IPS-20b (cell line): ENCODE measurements at regions not wholly inside any gene's neighbourhood (a gene's known extent, or its start where the extent isn't known, plus 50 kb on each side); places are given as distances from the start of the nearest gene placed in this dataset.

Experiments used
- H3K27ac ChIP-seq: one replicate; pipeline ENCODE4 v1.5.1; 2013; ENCODE audit warnings: low read length
- H3K27me3 ChIP-seq: 2 replicates; pipeline ENCODE4 v1.6.1; 2013; ENCODE audit warnings: mild to moderate bottlenecking, low read length, inconsistent platforms; ENCODE audit not compliant: insufficient read depth
- H3K36me3 ChIP-seq: 2 replicates; pipeline ENCODE4 v1.6.1; 2013; ENCODE audit warnings: low read depth, mild to moderate bottlenecking, inconsistent platforms, low read length, moderate library complexity; ENCODE audit not compliant: insufficient read depth
- H3K4me1 ChIP-seq: 2 replicates; pipeline ENCODE4 v1.6.1; 2013; ENCODE audit warnings: mild to moderate bottlenecking, control low read depth, inconsistent platforms, low read length, moderate library complexity; ENCODE audit not compliant: insufficient read depth
- H3K4me3 ChIP-seq: 2 replicates; pipeline ENCODE4 v1.5.1; 2013; ENCODE audit warnings: mild to moderate bottlenecking, low read length, inconsistent platforms
- H3K9ac ChIP-seq: 2 replicates; pipeline ENCODE4 v1.6.1; 2013; ENCODE audit warnings: low read depth, mild to moderate bottlenecking, inconsistent platforms, low read length, moderate library complexity
- H3K9me3 ChIP-seq: 2 replicates; pipeline ENCODE4 v1.6.1; 2013; ENCODE audit warnings: mild to moderate bottlenecking, low read depth, low read length, inconsistent platforms; ENCODE audit not compliant: insufficient read depth

- Histone ChIP-seq H3K9ac (no peak overlapping the region), H3K9me3 (no peaks in the 10 kb centered on the region), H3K4me1 (no peaks in the 10 kb centered on the region), H3K27me3 (no peaks in the 10 kb centered on the region), H3K27ac (no peak overlapping the region), H3K4me3 (no peak overlapping the region), H3K36me3 (no peaks in the 10 kb centered on the region)
Measured at GRCh38 chr2:11099122-11100065, 55.9 kb upstream of the SLC66A3 start.

- H3K36me3 ChIP-seq: no peaks in the 10 kb centered on the region
- no peak overlapping the region for H3K4me3 ChIP-seq
- no peaks in the 10 kb centered on the region for H3K4me1 ChIP-seq
- no peaks in the 10 kb centered on the region for H3K27me3 ChIP-seq
- no peaks in the 10 kb centered on the region for H3K9me3 ChIP-seq
- no peak overlapping the region for H3K9ac ChIP-seq
- no peak overlapping the region for H3K27ac ChIP-seq
Measured at GRCh38 chr2:11100130-11100529, 55.1 kb upstream of the SLC66A3 start.

GRCh38 chr2:11100976-11101375 lies 54.3 kb upstream of the SLC66A3 start:
- H3K9me3 ChIP-seq: no peaks in the 10 kb centered on the region
- H3K27ac ChIP-seq: no peak overlapping the region
- no peak overlapping the region for H3K4me3 ChIP-seq
- H3K36me3 ChIP-seq: no peaks in the 10 kb centered on the region
- no peak overlapping the region for H3K9ac ChIP-seq
- no peaks in the 10 kb centered on the region for H3K4me1 ChIP-seq
- H3K27me3 ChIP-seq: no peaks in the 10 kb centered on the region

- Histone ChIP-seq H3K36me3 (no peaks in the 10 kb centered on the region), H3K9ac (no peak overlapping the region), H3K27ac (no peak overlapping the region), H3K4me1 (no peaks in the 10 kb centered on the region), H3K27me3 (no peaks in the 10 kb centered on the region), H3K9me3 (no peaks in the 10 kb centered on the region), H3K4me3 (no peak overlapping the region)
Measured at GRCh38 chr2:11101430-11101829, 53.8 kb upstream of the SLC66A3 start.

- no peak overlapping the region for H3K4me3 ChIP-seq
- no peak overlapping the region for H3K9ac ChIP-seq
- H3K9me3 ChIP-seq: no peaks in the 10 kb centered on the region
- H3K27me3 ChIP-seq: no peaks in the 10 kb centered on the region
- H3K4me1 ChIP-seq: no peaks in the 10 kb centered on the region
- H3K36me3 ChIP-seq: no peaks in the 10 kb centered on the region
- no peak overlapping the region for H3K27ac ChIP-seq
Measured at GRCh38 chr2:11102466-11102865, 52.8 kb upstream of the SLC66A3 start.

- Histone ChIP-seq H3K27ac (no peak overlapping the region), H3K9ac (no peak overlapping the region), H3K4me3 (no peak overlapping the region), H3K9me3 (no peaks in the 10 kb centered on the region), H3K27me3 (no peaks in the 10 kb centered on the region), H3K36me3 (no peaks in the 10 kb centered on the region), H3K4me1 (no peaks in the 10 kb centered on the region)
Measured at GRCh38 chr2:11102956-11103860, 52.1 kb upstream of the SLC66A3 start.

- Histone ChIP-seq H3K4me3 (no peak overlapping the region), H3K9me3 (no peaks in the 10 kb centered on the region), H3K27ac (no peak overlapping the region), H3K27me3 (no peaks in the 10 kb centered on the region), H3K4me1 (no peaks in the 10 kb centered on the region), H3K36me3 (no peaks in the 10 kb centered on the region), H3K9ac (no peak overlapping the region)
Measured at GRCh38 chr2:11103984-11104793, 51.1 kb upstream of the SLC66A3 start.

- no peaks in the 10 kb centered on the region for H3K4me1 ChIP-seq
- H3K9me3 ChIP-seq: no peaks in the 10 kb centered on the region
- H3K36me3 ChIP-seq: no peaks in the 10 kb centered on the region
- H3K9ac ChIP-seq: no peak overlapping the region
- no peaks in the 10 kb centered on the region for H3K27me3 ChIP-seq
- H3K4me3 ChIP-seq: no peak overlapping the region
- H3K27ac ChIP-seq: no peak overlapping the region
Measured at GRCh38 chr2:11104794-11105660, 50.2 kb upstream of the SLC66A3 start.
